HG03159 (cell line): ENCODE measurements at regions not wholly inside any gene's neighbourhood (a gene's known extent, or its start where the extent isn't known, plus 50 kb on each side); places are given as distances from the start of the nearest gene placed in this dataset.

Source experiments
- ATAC-seq: cut with Tn5 transposase; IDR thresholded peaks from one replicate; pipeline ENCODE4 v1.9.1; 2021; ENCODE audit warnings: mild to moderate bottlenecking, moderate library complexity; ENCODE audit not compliant: unreplicated experiment

DNA sequence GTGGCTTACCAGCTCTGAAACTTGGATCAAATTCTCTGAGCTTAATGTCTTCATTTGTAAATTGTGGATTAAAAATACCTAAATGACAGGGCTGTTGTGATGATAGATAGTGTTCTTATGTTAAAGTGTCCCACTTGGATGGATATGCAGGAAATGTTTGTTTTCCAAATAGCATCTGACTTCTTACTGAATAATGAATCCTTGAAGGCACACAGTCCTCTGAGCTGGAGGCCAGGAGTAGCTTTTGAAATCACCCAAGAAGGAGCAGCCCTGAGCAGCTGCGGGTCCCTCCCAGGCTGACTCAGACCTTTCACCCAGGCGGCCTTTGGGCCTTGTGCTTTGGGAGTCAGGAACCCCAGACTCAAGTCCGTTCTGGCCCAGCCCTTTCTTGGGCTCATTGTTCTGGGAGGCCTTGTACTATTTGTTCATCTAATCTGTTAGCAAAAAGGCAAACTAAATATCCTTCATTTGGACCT lies 173.0 kb upstream of the GATA6 start:
- no peak for ATAC-seq

DNA sequence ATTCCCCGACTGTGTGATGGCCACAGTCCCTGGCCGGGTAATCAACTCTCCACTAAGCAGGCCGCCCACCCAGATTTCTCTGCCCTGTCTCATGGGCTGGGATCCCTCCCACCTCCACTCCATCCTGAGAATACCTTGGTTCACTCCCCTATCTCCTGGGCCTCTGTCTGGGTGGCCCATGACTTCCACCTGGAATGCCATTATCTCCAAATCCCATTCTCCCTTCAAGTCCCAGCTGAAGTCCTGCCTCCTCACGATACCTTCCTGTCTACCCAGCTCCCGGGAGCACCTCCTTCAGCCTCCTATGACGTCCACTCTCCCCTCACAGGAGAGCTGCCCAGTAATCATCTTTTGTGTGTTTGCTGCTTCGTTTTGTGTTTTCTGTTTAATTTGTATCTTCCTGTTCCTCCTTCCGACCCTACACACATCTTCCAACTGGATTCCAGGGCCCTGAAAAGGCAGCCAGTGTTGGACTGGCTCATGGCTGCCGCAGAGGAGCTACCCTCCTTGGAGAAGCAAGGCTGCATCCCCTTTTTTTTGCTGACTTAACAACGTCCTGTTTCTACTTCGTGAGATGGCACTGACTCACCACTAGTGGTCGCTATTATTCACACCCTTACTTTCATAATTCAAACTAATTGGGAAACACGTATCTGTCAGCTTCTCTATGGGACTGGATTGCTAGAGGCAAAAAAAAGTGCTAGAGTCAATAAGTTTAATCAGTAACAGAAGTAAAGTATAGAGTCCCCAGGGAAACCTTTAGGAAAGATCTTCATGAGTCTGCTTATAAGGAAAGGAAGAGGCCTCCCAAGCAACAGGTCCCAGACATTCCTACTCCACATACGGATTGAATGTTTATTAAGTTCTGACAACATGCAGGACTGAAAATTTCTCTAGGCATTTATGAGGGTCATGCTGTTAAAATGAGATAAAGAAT lies 171.9 kb upstream of the GATA6 start:
- no peak for ATAC-seq

DNA sequence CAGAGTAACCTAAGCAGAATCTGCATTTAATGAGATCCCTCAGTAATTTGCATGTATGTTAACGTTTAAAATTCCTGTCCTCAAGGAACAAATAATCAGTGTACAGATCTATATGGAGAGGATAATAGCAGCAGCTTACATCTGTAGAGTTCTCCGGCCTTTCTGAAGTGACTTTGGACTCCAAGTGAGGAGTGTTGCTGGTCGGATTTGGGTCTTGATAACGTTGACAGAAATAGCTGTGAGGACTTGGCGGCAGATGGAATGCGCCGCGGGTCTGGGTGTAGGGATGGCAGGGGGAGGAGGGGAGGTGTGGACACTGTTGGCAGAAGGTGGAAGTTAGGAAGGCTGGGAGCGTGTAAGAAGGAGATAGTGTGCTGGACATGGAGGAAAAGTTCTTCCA lies 170.9 kb upstream of the GATA6 start:
- ATAC-seq = no peak

DNA sequence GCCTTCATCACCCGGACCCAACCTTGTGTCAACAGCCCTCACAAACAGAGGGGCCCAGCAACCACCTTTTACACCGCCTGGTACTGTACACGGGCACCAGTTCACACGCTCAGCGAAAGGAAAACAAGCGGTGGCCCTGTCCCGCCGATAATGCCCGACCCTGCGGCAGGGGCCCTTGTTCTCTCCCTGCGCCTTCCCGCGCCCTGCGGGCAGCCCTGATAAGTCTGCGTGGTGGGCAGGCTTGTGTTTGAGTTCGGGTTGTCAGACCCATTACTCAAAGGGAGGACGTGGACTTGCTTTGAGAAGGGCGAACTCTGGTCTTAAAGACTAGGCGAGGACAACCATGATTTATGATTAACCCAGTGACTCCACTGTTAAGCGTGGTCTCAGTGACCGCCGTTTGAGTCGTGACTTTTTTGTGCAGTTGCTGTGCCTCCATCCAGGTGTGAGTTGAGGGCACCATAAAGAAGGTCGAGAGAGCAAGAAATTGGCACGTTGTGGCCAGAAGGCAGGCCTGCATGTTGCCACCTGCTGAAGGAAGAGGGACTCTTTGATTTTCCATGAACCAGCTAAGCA lies 167.4 kb upstream of the GATA6 start:
- ATAC-seq = no peak

DNA sequence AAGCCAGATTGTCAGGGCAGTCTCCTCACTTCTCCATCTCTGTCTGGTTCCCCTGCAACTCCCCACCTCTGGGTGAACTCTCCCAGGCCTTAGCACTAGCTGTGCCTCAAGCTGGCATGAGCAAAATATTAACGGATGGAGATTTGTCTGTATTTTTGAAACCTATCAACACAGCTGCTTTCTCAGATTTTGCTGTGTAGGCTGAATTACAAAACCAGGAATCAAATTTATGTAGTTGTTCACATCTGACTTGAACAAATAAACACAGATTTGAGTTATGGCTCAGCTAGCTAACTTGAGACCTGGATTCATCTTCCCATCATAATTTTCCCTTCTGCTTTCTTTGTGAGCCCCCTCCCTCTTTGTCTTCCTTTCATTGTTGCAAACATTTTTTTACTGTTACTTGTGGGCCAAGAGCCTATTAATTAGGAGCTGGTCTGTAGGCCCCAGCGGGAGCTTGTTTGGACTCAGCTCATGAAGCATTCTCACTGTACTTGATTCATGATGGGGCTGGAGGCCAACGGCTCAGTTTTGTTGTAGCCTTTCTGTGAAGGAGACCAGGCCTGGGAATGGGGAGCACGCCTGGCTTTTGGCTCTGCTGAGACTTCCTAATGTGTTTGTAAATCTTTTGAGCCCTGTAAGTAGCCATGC lies 164.1 kb upstream of the GATA6 start:
- ATAC-seq = no peak

DNA sequence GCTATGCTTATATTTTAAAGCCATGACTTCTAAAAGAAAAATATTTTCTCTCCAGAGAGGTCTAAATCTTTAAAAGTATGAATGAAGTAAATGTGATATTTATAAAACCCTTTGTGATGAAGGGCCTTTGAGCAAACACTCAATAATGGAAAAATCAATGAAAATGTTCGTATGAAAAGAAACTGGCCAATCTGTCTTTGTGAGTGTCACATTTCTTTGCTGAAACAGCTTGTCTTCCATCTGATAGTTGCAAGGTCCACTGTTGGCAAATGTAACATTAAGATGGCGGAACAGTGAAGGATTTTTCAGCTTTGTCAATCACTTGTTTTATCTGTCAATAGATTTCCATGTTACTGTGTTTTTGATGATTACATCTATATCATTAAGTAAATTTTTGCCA lies 162.9 kb upstream of the GATA6 start:
- ATAC-seq = no peak

DNA sequence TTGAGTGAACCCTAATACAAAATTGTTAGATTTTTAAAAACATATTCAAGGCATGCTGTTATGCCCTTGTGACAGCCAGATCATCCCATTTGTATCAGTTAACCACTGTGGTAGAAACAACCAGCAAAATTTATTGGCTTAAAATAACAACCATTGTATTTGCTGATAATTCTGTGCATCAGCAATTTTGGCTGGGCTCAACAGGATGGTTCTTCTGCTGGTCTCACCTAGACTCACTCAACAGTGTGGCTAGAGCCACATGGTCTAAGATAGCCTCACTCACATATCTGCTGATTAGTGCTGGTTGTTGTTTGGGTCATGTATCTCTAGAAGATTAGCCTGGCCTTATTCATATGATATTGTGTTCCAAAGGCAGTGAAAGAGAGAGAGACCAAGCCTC lies 160.1 kb upstream of the GATA6 start:
- ATAC-seq = no peak

DNA sequence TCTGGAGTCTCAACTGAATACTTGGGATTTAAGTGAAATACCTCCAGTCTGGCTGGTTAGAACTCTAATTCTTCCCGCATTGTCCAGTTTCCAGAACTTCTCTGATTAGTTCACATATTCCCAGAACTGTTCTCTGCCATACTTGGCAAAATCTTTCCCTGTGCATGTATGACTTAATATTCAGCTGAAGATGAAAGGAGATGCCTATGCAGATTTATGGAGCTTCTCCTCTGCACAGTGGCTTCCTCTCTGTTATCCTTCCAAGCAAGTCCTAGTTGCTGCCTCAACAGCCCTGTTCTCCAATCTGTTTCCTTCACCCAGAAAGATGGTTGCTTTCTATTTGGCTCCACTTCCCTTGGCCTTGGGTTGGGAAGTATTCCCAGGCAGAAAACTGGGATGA lies 155.4 kb upstream of the GATA6 start:
- ATAC-seq = no peak

DNA sequence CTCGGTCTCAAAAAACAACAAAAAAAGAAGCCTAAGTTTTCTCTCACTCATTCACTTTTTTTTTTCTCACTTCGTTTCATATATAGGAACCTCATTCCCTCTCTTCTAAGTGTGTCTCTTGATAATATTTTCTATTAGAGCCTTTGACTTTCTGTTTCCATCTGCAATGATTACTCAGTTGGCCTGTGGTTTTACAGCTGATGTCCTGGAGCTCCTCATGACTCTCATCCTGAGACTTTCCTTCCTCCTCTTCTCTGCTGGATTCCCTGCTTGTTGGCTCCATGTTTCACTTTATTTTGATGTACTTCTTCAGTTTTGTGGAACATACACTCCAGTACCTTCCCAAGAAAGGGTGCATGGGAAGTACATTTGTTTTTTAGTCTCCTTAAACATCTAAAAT lies 154.2 kb upstream of the GATA6 start:
- no peak for ATAC-seq

DNA sequence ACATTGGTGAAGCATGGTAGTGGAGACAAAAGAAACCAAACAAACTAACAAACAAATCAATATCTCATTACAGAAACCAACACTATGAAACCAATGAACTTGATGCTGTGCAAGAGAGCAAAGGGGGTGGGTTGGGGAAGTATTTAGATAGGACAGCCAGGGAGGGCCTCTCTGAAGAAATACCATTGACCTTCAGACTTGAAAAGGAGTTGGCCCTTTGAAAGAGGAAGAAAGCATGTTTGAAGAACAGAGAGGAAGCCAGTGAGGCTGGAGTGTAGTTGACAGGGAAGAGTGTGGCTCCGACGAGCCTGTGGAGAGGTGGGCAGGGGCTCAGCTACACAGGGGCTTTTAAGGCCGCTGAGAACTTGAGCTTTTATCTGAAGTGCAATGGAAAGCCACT lies 151.0 kb upstream of the GATA6 start:
- ATAC-seq = no peak

DNA sequence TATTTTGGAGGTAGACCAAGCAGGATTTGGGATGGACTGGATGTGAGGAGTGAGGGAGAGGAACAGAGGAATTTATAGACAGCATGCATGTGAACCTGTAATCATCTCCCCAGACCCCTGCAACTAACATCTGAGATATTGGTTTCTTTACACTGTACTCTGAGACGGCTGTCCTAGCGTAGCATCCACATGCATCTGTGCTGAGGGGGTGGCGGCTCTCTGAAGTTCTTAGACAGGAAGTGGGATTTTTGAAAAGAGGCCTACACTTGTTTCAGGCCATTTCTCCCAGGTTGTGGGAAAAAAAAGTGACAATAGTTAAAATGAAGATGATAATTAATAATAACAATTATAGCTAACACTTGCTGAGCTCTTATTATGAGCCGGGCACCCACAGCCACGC lies 150.2 kb upstream of the GATA6 start:
- ATAC-seq = no peak

DNA sequence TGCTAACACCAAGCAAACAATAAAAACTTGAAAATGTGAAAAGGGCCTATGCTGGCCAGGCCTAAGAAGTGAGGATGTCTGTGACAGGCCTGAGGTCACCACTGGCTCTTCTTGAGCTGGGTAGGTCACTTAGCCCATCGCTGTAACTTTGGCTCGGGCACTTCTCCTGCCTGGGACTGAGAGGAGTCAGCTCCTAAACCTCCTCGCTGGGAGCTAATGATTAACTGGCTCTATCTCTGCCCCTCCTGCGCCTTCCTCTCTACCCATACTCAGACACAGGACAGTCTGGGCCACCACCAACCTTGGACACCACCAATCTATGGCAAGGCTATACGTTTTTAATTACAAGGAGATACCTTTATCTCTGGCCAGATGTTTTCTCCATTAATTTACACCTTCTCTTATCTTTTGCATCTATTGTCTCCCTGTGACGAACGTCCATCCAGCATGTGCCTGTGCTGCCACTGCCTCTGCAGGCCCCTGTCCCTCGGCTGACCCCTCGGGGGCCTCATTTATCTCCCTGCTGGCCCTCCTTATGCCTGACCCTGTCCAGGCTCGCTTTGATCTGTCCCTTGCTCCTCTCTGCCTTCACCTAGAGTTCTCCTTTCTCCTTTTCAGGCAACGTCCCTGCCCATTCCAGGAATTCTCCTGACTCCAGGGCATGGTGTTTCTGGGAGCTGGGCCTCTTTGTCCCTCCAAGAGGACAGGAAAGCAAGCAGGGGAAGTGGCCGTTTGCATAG lies 149.1 kb upstream of the GATA6 start:
- ATAC-seq = no peak

DNA sequence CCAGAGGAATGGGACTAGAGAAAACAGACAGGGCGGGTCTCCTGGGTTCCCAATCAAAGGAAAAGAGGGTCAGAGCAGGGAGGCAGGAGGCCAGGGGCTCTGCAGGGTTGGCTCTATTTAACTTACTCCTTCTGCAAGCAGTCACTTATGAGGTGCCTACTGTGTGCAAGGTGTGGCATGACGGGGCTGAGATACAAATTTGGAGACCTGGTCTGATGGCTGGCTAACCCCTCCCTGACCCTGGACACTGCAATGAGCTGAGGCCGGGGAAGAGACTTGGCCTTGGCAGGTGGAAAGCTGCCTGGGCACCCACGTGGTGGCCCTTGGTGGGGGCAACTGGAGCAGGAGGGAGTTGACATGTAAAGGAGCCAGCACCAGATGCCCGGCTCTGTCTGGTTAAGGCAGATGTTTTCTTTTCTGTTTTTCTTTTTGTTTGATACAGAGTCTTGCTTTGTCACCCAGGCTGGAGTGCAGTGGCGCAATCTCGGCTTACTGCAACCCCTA lies 148.5 kb upstream of the GATA6 start:
- no peak for ATAC-seq

DNA sequence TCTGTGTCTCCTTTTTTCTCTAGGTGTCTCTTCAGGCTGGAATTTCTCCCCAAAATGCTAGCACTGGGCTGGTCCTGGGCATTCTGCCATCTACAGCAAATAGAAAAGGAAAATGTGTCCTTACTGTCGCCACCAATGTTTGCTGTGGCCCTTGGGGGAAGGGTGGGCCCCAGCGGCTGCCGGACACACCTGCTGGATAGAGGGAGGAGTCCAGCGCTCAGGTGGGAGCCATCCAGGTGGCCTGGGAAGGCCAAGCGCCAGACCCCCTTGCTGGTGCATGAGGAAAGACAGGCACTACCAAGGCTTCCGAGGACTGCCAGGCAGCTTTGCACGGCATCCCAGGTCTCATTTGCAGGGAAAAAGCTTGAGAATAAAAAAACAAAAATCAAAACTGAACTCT lies 147.7 kb upstream of the GATA6 start:
- no peak for ATAC-seq

DNA sequence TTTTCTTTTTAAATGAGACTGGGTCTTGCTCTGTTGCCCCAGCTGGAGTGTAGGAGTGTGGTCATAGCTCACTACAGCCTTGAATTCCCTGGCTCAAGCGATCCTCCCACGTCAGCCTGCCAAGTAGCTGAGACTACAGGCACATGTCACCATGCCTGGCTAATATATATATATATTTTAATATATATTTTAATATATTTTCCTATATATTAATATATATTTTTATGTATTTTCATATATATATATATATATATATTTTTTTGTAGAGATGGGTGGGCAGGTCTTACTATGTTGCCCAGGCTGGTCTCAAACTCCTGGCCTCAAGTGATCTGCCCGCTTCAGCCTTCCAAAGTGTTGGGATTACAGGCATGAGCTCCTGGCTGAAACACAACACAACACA lies 144.5 kb upstream of the GATA6 start:
- no peak for ATAC-seq

DNA sequence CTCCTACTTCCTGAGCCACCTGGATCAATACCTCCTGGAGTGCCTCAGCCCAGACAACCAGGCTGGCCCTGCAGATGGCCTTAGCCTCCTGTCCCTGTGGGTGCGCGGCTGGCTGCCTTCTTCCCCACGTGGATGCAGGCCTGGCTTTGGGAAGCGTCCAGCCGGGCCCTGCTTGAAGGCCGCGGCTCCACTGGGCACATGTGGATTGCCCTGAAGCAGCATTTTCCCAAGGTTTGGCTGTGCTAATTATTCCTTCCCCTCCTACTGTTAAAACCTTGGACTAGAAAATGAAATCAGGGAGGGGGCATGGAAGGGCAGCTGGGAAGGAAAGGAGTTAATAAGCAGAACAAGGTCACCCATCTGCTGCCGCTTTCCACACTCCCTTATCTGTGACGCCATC lies 143.0 kb upstream of the GATA6 start:
- ATAC-seq = no peak

DNA sequence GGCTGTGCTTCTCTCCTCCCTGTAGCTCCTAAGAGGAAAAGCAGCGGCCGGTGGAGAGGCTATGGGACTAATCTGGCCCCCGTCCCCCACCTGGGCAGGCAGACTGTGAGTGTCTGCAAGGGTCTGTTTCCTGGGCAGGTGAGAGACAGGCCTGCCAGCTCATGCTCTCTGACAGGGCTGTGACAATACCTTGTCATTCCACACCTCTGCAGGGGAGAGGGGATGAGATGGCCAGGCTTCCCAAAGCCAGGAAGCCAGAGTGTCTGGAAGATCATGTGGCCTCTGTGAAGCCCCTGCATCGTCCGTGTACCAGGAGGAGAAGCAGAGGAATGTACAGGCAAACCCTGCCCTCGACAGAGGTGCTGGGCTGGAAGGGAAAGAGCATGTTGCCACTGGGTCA lies 142.5 kb upstream of the GATA6 start:
- no peak for ATAC-seq

DNA sequence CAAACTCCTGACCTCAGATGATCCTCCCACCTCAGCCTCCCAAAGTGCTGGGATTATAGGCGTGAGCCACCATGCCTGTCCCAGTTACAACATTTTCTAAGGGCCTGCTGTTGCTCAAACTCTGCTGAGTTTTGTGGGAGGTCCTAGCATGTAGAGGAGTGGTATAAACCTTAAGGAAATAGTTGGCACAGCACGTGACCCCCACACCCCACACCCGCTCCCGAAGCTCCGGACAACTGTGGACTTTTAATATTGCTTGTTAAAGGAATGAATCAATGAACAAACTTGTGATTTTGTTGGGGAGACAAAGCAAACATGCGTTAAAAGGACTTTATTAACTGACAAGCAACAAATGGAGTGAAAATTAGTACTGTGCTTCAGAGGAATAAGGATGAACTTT lies 137.8 kb upstream of the GATA6 start:
- ATAC-seq = no peak

DNA sequence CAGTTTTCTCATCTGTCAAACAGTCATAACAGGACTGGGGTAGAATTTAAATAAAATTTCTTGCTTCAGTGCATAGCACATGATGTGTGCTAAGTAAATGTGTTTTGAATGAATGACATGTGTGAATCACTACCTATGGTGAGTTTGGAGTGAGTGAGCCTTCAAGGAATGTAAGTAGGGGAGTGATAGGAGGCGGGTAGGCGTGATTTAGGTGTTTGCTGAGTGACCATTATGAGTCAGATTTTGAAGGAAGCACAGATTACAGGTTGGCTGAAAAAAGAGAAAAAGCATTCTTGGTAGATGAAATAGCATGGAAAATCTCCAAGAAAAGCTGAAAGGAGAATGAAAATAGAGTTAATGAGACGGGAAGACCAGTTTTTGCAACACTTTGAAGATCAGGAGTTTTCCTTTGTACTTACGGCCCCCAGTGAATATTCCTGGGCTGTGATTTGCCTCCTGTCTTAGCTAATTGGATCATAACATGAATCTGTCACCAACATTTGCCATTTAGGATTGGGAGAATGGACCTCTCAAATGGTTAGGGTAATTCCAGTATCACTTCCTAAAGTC lies 136.9 kb upstream of the GATA6 start:
- ATAC-seq = no peak

DNA sequence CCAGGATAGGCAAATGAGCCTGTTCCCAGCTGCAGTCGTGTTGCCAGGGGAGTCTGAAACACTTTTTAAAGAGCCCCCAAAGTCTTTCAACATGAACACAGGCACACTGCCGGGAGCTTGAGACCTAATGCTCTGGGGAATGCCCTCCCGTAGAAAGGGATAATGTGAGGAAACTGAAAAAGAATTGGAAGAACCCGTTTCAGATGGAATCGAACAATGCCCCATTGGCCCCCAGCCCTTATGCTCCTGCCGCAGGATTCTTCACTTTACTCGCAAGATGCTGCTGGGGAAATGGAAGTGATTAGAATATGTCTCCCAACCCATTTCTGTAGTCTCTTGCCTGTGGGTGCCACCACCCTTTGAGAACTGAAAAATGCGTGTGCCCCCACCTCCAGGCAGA lies 136.3 kb upstream of the GATA6 start:
- no peak for ATAC-seq

DNA sequence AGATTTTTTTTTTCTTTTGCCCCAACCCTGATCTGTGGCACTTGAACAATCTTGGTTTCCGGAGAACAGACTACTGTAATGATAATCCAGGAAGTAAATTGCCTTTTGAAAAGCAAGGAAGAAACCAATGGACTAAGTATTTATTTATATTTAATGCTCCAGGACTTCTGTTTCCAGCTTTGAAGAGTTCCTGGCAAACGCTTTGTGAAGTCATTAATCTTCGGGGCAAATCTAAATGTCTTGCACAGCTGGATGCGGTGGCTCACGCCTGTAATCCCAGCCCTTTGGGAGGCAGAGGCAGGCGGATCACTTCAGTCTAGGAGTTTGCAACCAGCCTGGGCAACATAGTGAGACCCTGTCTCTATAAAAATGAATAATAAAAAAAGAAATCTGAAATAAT lies 135.1 kb upstream of the GATA6 start:
- ATAC-seq = no peak
